Glutamatergic neuron (in vitro differentiated cells): ENCODE measurements at regions not wholly inside any gene's neighbourhood (a gene's known extent, or its start where the extent isn't known, plus 50 kb on each side); places are given as distances from the start of the nearest gene placed in this dataset.

ENCODE experiments used
- DNase-seq: peaks from one replicate; pipeline ENCODE4 v3.0.0; 2022
- H3K27ac Mint-ChIP-seq: one replicate; pipeline ENCODE4 v1.8.0; 2020; ENCODE audit warnings: mild to moderate bottlenecking, mixed read lengths, inconsistent platforms; ENCODE audit not compliant: unreplicated experiment
- H3K27me3 Mint-ChIP-seq: one replicate; pipeline ENCODE4 v1.8.0; 2020; ENCODE audit warnings: mild to moderate bottlenecking, moderate library complexity, mixed read lengths, inconsistent platforms; ENCODE audit not compliant: unreplicated experiment
- H3K36me3 Mint-ChIP-seq: one replicate; pipeline ENCODE4 v1.8.0; 2020; ENCODE audit warnings: mild to moderate bottlenecking, mixed read lengths, inconsistent platforms; ENCODE audit not compliant: unreplicated experiment
- H3K4me1 Mint-ChIP-seq: one replicate; pipeline ENCODE4 v1.8.0; 2020; ENCODE audit warnings: mild to moderate bottlenecking, low read depth, mixed read lengths, inconsistent platforms; ENCODE audit not compliant: unreplicated experiment
- H3K4me3 Mint-ChIP-seq: one replicate; pipeline ENCODE4 v1.8.0; 2020; ENCODE audit warnings: mild to moderate bottlenecking, mixed read lengths, inconsistent platforms; ENCODE audit not compliant: unreplicated experiment
- H3K9me3 Mint-ChIP-seq: one replicate; pipeline ENCODE4 v1.8.0; 2020; ENCODE audit warnings: mild to moderate bottlenecking, moderate library complexity, mixed read lengths, inconsistent platforms; ENCODE audit not compliant: unreplicated experiment
- TF ChIP-seq, protein P1 (sequence below): fragments of 200-600 bp; sonication (generic); IDR thresholded peaks from one replicate; pipeline ENCODE4 v1.5.0; 2021; ENCODE audit not compliant: partially characterized antibody, unreplicated experiment

DNA sequence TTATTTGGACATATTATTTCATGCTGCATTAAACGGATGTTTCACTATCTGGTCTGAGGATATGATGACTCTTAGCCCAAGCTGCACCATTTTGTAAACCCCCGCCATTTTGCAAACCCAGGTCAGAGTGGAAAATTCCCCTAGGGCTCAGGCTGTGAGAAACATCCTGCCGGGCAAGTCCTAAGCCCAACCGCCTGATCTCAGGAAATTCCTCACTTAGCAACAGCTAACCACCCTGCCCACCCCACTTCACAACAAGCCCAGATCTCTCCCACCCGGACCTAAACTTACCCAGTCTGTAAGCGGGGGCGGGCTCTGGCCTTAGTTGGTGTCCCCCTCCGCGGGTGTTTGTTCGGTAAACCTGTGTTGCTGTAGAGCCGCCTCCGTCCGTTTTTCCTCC lies 2747.1 kb downstream of the PCDH7 start:
- Mint-ChIP-seq H3K36me3 (no peaks in the 10 kb centered on the region), H3K4me1 (no peaks in the 10 kb centered on the region), H3K27ac (no peak overlapping the region), H3K9me3 (no peaks in the 10 kb centered on the region), H3K27me3 (no peaks in the 10 kb centered on the region), H3K4me3 (no peak overlapping the region)
- TF ChIP-seq, protein P1, sequence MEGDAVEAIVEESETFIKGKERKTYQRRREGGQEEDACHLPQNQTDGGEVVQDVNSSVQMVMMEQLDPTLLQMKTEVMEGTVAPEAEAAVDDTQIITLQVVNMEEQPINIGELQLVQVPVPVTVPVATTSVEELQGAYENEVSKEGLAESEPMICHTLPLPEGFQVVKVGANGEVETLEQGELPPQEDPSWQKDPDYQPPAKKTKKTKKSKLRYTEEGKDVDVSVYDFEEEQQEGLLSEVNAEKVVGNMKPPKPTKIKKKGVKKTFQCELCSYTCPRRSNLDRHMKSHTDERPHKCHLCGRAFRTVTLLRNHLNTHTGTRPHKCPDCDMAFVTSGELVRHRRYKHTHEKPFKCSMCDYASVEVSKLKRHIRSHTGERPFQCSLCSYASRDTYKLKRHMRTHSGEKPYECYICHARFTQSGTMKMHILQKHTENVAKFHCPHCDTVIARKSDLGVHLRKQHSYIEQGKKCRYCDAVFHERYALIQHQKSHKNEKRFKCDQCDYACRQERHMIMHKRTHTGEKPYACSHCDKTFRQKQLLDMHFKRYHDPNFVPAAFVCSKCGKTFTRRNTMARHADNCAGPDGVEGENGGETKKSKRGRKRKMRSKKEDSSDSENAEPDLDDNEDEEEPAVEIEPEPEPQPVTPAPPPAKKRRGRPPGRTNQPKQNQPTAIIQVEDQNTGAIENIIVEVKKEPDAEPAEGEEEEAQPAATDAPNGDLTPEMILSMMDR: no peak
- DNase-seq: no peak

DNA sequence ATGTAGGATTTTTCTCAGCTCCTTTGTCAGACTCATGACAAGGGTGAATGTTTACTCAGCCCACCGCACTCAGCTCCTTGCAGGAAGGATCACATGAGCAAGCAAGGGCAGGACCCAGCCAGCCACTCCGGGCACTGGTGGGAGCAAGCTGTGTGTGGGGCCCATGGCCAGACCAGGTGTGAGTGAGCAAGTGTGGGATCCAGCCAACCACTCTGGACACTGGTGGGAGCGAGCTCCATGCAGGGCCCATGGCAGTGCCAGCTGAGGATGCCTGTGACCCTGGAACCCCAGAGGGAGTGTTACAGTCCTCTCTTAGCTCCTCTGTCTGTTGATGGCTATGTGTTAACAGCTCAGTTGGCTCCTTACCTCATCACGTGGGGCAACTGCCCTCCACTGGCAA lies 2750.6 kb downstream of the PCDH7 start:
- no peak for DNase-seq
- H3K4me3 Mint-ChIP-seq: no peak overlapping the region
- TF ChIP-seq, protein P1: no peak
- H3K27ac Mint-ChIP-seq: no peak overlapping the region
- no peaks in the 10 kb centered on the region for H3K9me3 Mint-ChIP-seq
- H3K4me1 Mint-ChIP-seq: no peaks in the 10 kb centered on the region
- no peaks in the 10 kb centered on the region for H3K36me3 Mint-ChIP-seq
- no peaks in the 10 kb centered on the region for H3K27me3 Mint-ChIP-seq

DNA sequence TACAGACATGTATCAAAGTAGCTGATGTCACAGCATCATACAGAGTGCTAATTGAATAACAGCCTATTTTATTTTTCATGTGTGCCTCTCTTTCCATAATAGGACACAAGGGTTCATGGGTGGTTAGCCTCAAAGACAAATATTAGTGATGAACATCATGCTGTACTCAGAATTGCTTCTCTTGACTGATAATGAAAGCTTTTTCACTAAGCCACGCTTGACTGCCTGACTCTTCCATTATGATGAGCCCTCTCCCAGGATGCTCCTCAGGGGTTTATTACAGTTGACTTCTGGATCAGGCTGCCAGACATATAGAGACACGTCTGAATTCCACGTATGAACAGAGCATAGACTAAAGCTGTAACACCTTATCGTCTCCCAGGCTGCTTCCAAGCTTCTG lies 2757.5 kb downstream of the PCDH7 start:
- Mint-ChIP-seq H3K4me3 (no peak overlapping the region), H3K4me1 (no peaks in the 10 kb centered on the region), H3K27ac (no peak overlapping the region), H3K9me3 (no peaks in the 10 kb centered on the region), H3K36me3 (no peaks in the 10 kb centered on the region), H3K27me3 (no peaks in the 10 kb centered on the region)
- no peak for DNase-seq
- TF ChIP-seq, protein P1: no peak

DNA sequence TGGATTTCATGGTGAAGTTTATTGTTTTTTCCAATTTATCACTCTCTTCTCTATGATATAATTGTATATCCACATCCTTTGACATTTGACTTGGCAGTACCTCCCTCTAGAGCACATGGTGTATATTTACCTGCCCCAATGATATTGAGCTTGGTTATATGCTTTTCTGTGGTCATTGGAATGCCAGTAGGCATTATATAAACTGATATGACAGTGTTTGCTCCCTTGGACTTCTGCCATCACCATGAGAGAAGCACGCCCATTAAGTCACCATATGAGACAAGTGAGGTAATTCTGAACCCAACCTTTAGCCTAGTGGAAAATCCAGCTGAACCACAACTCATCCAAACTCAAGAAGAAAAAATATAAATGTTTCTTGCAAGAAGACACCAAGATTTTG lies 2761.5 kb downstream of the ARAP2 start:
- Mint-ChIP-seq H3K27me3 (peaks cover 3% of the 10 kb centered on the region), H3K36me3 (no peaks in the 10 kb centered on the region), H3K4me3 (no peak overlapping the region), H3K27ac (no peak overlapping the region), H3K4me1 (no peaks in the 10 kb centered on the region), H3K9me3 (no peaks in the 10 kb centered on the region)
- TF ChIP-seq, protein P1: no peak
- no peak for DNase-seq

DNA sequence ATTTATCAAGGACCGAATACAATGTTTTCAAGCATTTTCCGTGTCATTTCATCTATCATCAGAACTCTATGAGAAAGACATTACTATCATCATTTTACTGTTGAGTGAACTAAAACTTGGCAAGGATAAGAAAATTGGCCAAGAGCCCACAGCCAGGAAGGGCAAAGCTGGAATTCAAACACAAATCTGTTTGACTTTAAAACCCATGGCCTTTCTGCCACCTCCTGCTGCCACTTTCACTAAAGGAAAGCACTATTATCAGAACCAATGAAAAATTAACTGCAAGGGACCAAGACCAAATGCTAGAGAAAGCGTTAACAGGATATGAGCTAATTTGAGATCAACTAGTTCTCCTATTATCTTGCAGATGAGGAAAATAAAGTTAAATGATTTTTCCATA lies 2759.2 kb downstream of the ARAP2 start:
- Mint-ChIP-seq H3K36me3 (no peaks in the 10 kb centered on the region), H3K4me3 (no peak overlapping the region), H3K9me3 (no peaks in the 10 kb centered on the region), H3K27ac (no peak overlapping the region), H3K4me1 (no peaks in the 10 kb centered on the region), H3K27me3 (peaks cover 3% of the 10 kb centered on the region)
- DNase-seq: no peak
- TF ChIP-seq, protein P1: no peak
